Endothelial cell of umbilical vein (primary cell): ENCODE measurements at regions not wholly inside any gene's neighbourhood (a gene's known extent, or its start where the extent isn't known, plus 50 kb on each side); places are given as distances from the start of the nearest gene placed in this dataset.

Source experiments
- BruUV-seq: library from RNA; stranded (reverse); fragments of 400-500 nt; replicated peaks from 2 replicates; lab custom pipeline; 2021; lab: Mats Ljungman, UMichigan
- CTCF ChIA-PET: fragments of 300-600, 350-600 bp; sonication (Branson Sonifier 250); formaldehyde crosslinking; loops from one replicate; lab custom pipeline; 2021; ENCODE audit warnings: antibody characterized with exemption, inconsistent platforms; lab: Charles Lee
- POLR2A ChIA-PET: fragments of 300-600, 350-600 bp; sonication (Branson Sonifier 250); formaldehyde crosslinking; loops from one replicate; lab custom pipeline; 2021; ENCODE audit warnings: antibody characterized with exemption, inconsistent platforms; lab: Charles Lee
- DNase-seq: peaks from one replicate; pipeline ENCODE4 v3.0.0-alpha.2; 2011; ENCODE audit warnings: low read depth, low spot score
- FAIRE-seq: peaks from 2 replicates; lab custom pipeline; 2011; peaks lifted over from hg19 to GRCh38; lab: Jason Lieb, UNC
- H2AFZ ChIP-seq: 2 replicates; pipeline ENCODE4 v1.6.0; 2012; ENCODE audit warnings: low read depth, low read length, control low read depth, inconsistent platforms
- H3K27ac ChIP-seq: 2 replicates; pipeline ENCODE4 v1.5.1; 2011; ENCODE audit warnings: low read depth, mild to moderate bottlenecking, control low read depth, low read length, moderate library complexity; ENCODE audit not compliant: insufficient read depth
- H3K27me3 ChIP-seq, 2 experiments: 2 replicates each; pipeline versions ENCODE4 v1.6.0 to v1.6.1; 2011; ENCODE audit warnings: low read length in 2 of 2, mixed read lengths in 1 of 2; ENCODE audit not compliant: control insufficient read depth in 2 of 2, insufficient read depth in 2 of 2
- H3K36me3 ChIP-seq, 2 experiments: 2 replicates in 1 of 2; 3 replicates in 1 of 2; pipeline ENCODE4 v1.5.1; 2011; ENCODE audit warnings: low read length in 2 of 2, mild to moderate bottlenecking in 1 of 2, moderate library complexity in 1 of 2; ENCODE audit not compliant: control insufficient read depth in 2 of 2, insufficient read depth in 2 of 2; ENCODE audit errors: extremely low read depth in 1 of 2
- H3K4me1 ChIP-seq: 3 replicates; pipeline ENCODE4 v1.5.1; 2011; ENCODE audit warnings: mild to moderate bottlenecking, low read length; ENCODE audit not compliant: control insufficient read depth, insufficient read depth; ENCODE audit errors: extremely low read depth
- H3K4me2 ChIP-seq: 2 replicates; pipeline ENCODE4 v1.6.1; 2011; ENCODE audit warnings: low read length, control low read depth, mixed read lengths; ENCODE audit not compliant: insufficient read depth
- H3K4me3 ChIP-seq, 3 experiments: fragments of 200-600 bp in 1 of 3; sonication (generic), shearing (Covaris generic) in 1 of 3; replicated peaks in 1 of 3; 2 replicates each; pipeline ENCODE4 v1.5.1; 2011 to 2016; ENCODE audit warnings: control low read depth in 3 of 3, low read length in 3 of 3, mild to moderate bottlenecking in 2 of 3, inconsistent platforms in 1 of 3, low read depth in 1 of 3, moderate library complexity in 1 of 3; ENCODE audit not compliant: insufficient read depth in 1 of 3
- H3K79me2 ChIP-seq: 2 replicates; pipeline ENCODE4 v1.6.0; 2012; ENCODE audit warnings: low read length, inconsistent platforms; ENCODE audit not compliant: control insufficient read depth, insufficient read depth
- H3K9ac ChIP-seq: replicated peaks from 2 replicates; pipeline ENCODE3; 2011; ENCODE audit warnings: low read length, control low read depth; ENCODE audit not compliant: insufficient read depth; ENCODE audit errors: extremely low read depth
- H3K9me1 ChIP-seq: replicated peaks from 3 replicates; pipeline ENCODE4 v1.6.0; 2011; ENCODE audit warnings: mild to moderate bottlenecking, low read length; ENCODE audit not compliant: control insufficient read depth, insufficient read depth; ENCODE audit errors: extremely low read depth
- H3K9me3 ChIP-seq: replicated peaks from 2 replicates; pipeline ENCODE4 v1.5.1; 2012; ENCODE audit warnings: low read length, inconsistent platforms; ENCODE audit not compliant: control insufficient read depth, insufficient read depth
- H4K20me1 ChIP-seq: replicated peaks from 2 replicates; pipeline ENCODE3; 2011; ENCODE audit warnings: mild to moderate bottlenecking, low read length; ENCODE audit not compliant: control insufficient read depth, insufficient read depth; ENCODE audit errors: extremely low read depth
- EZH2 ChIP-seq: IDR thresholded peaks from 2 replicates; pipeline ENCODE4 v1.6.1; 2012; ENCODE audit warnings: borderline replicate concordance, low read depth, mild to moderate bottlenecking, moderate library complexity, low read length, inconsistent platforms; ENCODE audit not compliant: severe bottlenecking
- FOS ChIP-seq: IDR thresholded peaks from 2 replicates; pipeline ENCODE4 v1.6.1; 2011; ENCODE audit warnings: mild to moderate bottlenecking, low read length, moderate library complexity, borderline replicate concordance; ENCODE audit not compliant: insufficient read depth
- GATA2 ChIP-seq: IDR thresholded peaks from 2 replicates; pipeline ENCODE4 v1.7.0; 2011; ENCODE audit warnings: low read depth, mild to moderate bottlenecking, moderate library complexity, mixed read lengths, low read length; ENCODE audit not compliant: insufficient read length, insufficient read depth
- JUN ChIP-seq: IDR thresholded peaks from 2 replicates; pipeline ENCODE4 v1.6.1; 2011; ENCODE audit warnings: borderline replicate concordance, low read depth; ENCODE audit not compliant: insufficient read length, insufficient read depth
- MYC ChIP-seq: IDR thresholded peaks from one replicate; pipeline ENCODE4 v1.6.1; 2011; ENCODE audit warnings: mild to moderate bottlenecking, low read depth, low read length
- POLR2A ChIP-seq: IDR thresholded peaks from 2 replicates; pipeline ENCODE4 v1.6.1; 2012; ENCODE audit warnings: low read depth, mild to moderate bottlenecking, control low read depth, low read length
- POLR2AphosphoS5 ChIP-seq: IDR thresholded peaks from 2 replicates; pipeline ENCODE4 v1.6.1; 2012; ENCODE audit warnings: low read depth, mild to moderate bottlenecking, control low read depth, low read length, moderate library complexity; ENCODE audit not compliant: insufficient read depth
- dilution Hi-C: fragments of 300-500 bp; cut with MboI; formaldehyde crosslinking; loops from one replicate; pipeline ENCODE4 v1.15.0; 2019; ENCODE audit warnings: low sequenced_read_pairs; ENCODE audit not compliant: extremely low pct_ligation_motif_present
- intact Hi-C: fragments of 100-400 bp; cut with micrococcal nuclease; formaldehyde crosslinking; loops from one replicate; pipeline ENCODE4 v1.10.0; 2022
- TF ChIP-seq, protein P1 (sequence below), 2 donors: IDR thresholded peaks; 1 replicate in 1 of 2; 2 replicates in 1 of 2; pipeline ENCODE4 v1.5.1; 2011; ENCODE audit warnings: low read length in 2 of 2, mild to moderate bottlenecking in 2 of 2, moderate library complexity in 2 of 2, control low read depth in 1 of 2, inconsistent platforms in 1 of 2, low read depth in 1 of 2; ENCODE audit not compliant: insufficient read depth in 1 of 2; ENCODE audit errors: extremely low read depth in 1 of 2
- TF ChIP-seq, protein P2 (sequence below): IDR thresholded peaks from 2 replicates; pipeline ENCODE4 v1.6.1; 2011; ENCODE audit not compliant: insufficient read depth, insufficient read length

DNA sequence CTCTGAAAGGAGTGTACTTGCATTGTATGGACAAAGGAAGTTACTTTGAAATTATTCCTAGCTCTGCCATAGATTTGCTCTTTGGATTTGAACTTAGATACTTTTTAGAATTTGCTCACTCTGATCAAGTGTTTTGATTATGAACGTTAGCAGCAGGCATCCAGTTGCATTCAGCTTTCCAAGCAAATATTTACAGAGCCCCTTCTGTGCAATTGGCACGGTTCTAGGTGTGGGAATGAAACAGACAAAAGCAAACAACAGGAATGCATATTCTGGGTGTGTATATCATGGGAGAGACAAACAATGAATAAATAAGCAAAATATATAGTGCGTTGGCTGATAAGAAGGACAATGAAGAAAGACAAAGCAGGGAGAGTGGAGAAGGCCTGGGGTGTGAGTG lies 125.5 kb upstream of the ADAMTS9 start:
- dilution Hi-C loops: no loop called here
- FAIRE-seq: no peak
- TF ChIP-seq GATA2 (no peak), MYC (no peak), JUN (no peak), POLR2A (no peak), FOS (no peak), POLR2AphosphoS5 (no peak), EZH2 (no peak)
- TF ChIP-seq, protein P1, sequence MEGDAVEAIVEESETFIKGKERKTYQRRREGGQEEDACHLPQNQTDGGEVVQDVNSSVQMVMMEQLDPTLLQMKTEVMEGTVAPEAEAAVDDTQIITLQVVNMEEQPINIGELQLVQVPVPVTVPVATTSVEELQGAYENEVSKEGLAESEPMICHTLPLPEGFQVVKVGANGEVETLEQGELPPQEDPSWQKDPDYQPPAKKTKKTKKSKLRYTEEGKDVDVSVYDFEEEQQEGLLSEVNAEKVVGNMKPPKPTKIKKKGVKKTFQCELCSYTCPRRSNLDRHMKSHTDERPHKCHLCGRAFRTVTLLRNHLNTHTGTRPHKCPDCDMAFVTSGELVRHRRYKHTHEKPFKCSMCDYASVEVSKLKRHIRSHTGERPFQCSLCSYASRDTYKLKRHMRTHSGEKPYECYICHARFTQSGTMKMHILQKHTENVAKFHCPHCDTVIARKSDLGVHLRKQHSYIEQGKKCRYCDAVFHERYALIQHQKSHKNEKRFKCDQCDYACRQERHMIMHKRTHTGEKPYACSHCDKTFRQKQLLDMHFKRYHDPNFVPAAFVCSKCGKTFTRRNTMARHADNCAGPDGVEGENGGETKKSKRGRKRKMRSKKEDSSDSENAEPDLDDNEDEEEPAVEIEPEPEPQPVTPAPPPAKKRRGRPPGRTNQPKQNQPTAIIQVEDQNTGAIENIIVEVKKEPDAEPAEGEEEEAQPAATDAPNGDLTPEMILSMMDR (IDR thresholded peaks at IDR 0.05; ENCODE audit: extremely low read depth in 1 of 2, insufficient read depth in 1 of 2, low read depth in 1 of 2, low read length in 2 of 2): no peak
- TF ChIP-seq, protein P2, sequence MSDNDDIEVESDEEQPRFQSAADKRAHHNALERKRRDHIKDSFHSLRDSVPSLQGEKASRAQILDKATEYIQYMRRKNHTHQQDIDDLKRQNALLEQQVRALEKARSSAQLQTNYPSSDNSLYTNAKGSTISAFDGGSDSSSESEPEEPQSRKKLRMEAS: no peak
- Histone ChIP-seq H4K20me1 (no peaks in the 10 kb centered on the region), H2AFZ (peak overlapping the region; percentile 11), H3K27ac (no peak overlapping the region), H3K9me3 (no peaks in the 10 kb centered on the region), H3K79me2 (no peaks in the 10 kb centered on the region), H3K9ac (no peak overlapping the region), H3K9me1 (no peaks in the 10 kb centered on the region), H3K4me2 (no peak overlapping the region), H3K27me3 (no peaks in the 10 kb centered on the region), H3K4me3 (no peak overlapping the region), H3K36me3 (no peaks in the 10 kb centered on the region), H3K4me1 (peaks cover under 1% of the 10 kb centered on the region)
- intact Hi-C loops: no loop called here
- CTCF ChIA-PET: interaction anchor here (0.7 to 1.1 kb wide), 2 partner anchors 239 to 241 kb away, joined by 3 read pairs; no protein-coding TSS in a partner anchor
- DNase-seq: peak; percentile 14
- no TSS peak for BruUV-seq
- POLR2A ChIA-PET: no interaction called here
